ENCODE measurements at regions not wholly inside any gene's neighbourhood (a gene's known extent, or its start where the extent isn't known, plus 50 kb on each side); places are given as distances from the start of the nearest gene placed in this dataset.

- Mint-ChIP-seq H3K4me1 (ENCODE audit: low read depth in 2 of 2) (no peaks in the 10 kb centered on the region), H3K27me3 (peaks cover 35 to 43% of the 10 kb centered on the region in 2 donors), H3K27ac (no peak overlapping the region), H3K4me3 (no peak overlapping the region), H3K9me3 (no peaks in the 10 kb centered on the region), H3K36me3 (no peaks in the 10 kb centered on the region)
- ATAC-seq (no peak), DNase-seq (ENCODE audit: low spot score) (no peak)
Measured at GRCh38 chr3:124395584-124396338, 334.5 kb upstream of the UMPS start.

- no peaks in the 10 kb centered on the region for H3K4me1 Mint-ChIP-seq (ENCODE audit: low read depth in 2 of 2)
- DNase-seq (ENCODE audit: low spot score), result no peak
- H3K4me3 Mint-ChIP-seq, result no peak overlapping the region
- ATAC-seq, result no peak
- H3K36me3 Mint-ChIP-seq, result no peaks in the 10 kb centered on the region
- H3K9me3 Mint-ChIP-seq, result no peaks in the 10 kb centered on the region
- H3K27ac Mint-ChIP-seq, result no peak overlapping the region
- H3K27me3 Mint-ChIP-seq, result peaks cover 30 to 37% of the 10 kb centered on the region in 2 donors
Measured at GRCh38 chr3:124396339-124396950, 333.8 kb upstream of the UMPS start.

- Mint-ChIP-seq H3K27me3 (peaks cover 30 to 34% of the 10 kb centered on the region in 2 donors), H3K9me3 (no peaks in the 10 kb centered on the region), H3K4me1 (ENCODE audit: low read depth in 2 of 2) (no peaks in the 10 kb centered on the region), H3K36me3 (no peaks in the 10 kb centered on the region), H3K27ac (no peak overlapping the region), H3K4me3 (no peak overlapping the region)
- ATAC-seq, result no peak
- DNase-seq (ENCODE audit: low spot score), result no peak
Measured at GRCh38 chr3:124397088-124397487, 333.2 kb upstream of the UMPS start.

- peaks cover 34 to 41% of the 10 kb centered on the region in 2 donors for H3K27me3 Mint-ChIP-seq
- DNase-seq (ENCODE audit: low spot score) (no peak), ATAC-seq (no peak)
- no peak overlapping the region for H3K27ac Mint-ChIP-seq
- no peak overlapping the region for H3K4me3 Mint-ChIP-seq
- no peaks in the 10 kb centered on the region for H3K36me3 Mint-ChIP-seq
- no peaks in the 10 kb centered on the region for H3K4me1 Mint-ChIP-seq (ENCODE audit: low read depth in 2 of 2)
- H3K9me3 Mint-ChIP-seq, result no peaks in the 10 kb centered on the region
Measured at GRCh38 chr3:124398594-124398993, 331.7 kb upstream of the UMPS start.

GRCh38 chr3:124401843-124402242 lies 328.4 kb upstream of the UMPS start:
- H3K27me3 Mint-ChIP-seq, result peaks cover 23 to 40% of the 10 kb centered on the region in 2 donors
- H3K36me3 Mint-ChIP-seq, result no peaks in the 10 kb centered on the region
- ATAC-seq (no peak), DNase-seq (ENCODE audit: low spot score) (no peak)
- H3K4me3 Mint-ChIP-seq, result no peak overlapping the region
- H3K9me3 Mint-ChIP-seq, result no peaks in the 10 kb centered on the region
- no peaks in the 10 kb centered on the region for H3K4me1 Mint-ChIP-seq (ENCODE audit: low read depth in 2 of 2)
- H3K27ac Mint-ChIP-seq, result no peak overlapping the region

GRCh38 chr3:124402791-124403190 lies 327.5 kb upstream of the UMPS start:
- no peak overlapping the region for H3K27ac Mint-ChIP-seq
- H3K36me3 Mint-ChIP-seq, result no peaks in the 10 kb centered on the region
- H3K4me1 Mint-ChIP-seq (ENCODE audit: low read depth in 2 of 2), result no peaks in the 10 kb centered on the region
- H3K4me3 Mint-ChIP-seq, result no peak overlapping the region
- DNase-seq (ENCODE audit: low spot score) (no peak), ATAC-seq (no peak)
- H3K9me3 Mint-ChIP-seq, result no peaks in the 10 kb centered on the region
- peaks cover 16 to 38% of the 10 kb centered on the region in 2 donors for H3K27me3 Mint-ChIP-seq

- no peak overlapping the region for H3K27ac Mint-ChIP-seq
- no peak for DNase-seq (ENCODE audit: low spot score)
- no peaks in the 10 kb centered on the region for H3K9me3 Mint-ChIP-seq
- no peaks in the 10 kb centered on the region for H3K36me3 Mint-ChIP-seq
- peaks cover 21 to 45% of the 10 kb centered on the region in 2 donors for H3K27me3 Mint-ChIP-seq
- no peaks in the 10 kb centered on the region for H3K4me1 Mint-ChIP-seq (ENCODE audit: low read depth in 2 of 2)
- no peak for ATAC-seq
- no peak overlapping the region for H3K4me3 Mint-ChIP-seq
Measured at GRCh38 chr3:124404621-124405020, 325.6 kb upstream of the UMPS start.

- Mint-ChIP-seq H3K4me1 (ENCODE audit: low read depth in 2 of 2) (no peaks in the 10 kb centered on the region), H3K27me3 (peaks cover 21 to 47% of the 10 kb centered on the region in 2 donors), H3K9me3 (no peaks in the 10 kb centered on the region), H3K36me3 (no peaks in the 10 kb centered on the region), H3K27ac (no peak overlapping the region), H3K4me3 (no peak overlapping the region)
- no peak for ATAC-seq
- DNase-seq (ENCODE audit: low spot score), result no peak
Measured at GRCh38 chr3:124407260-124407659, 323.0 kb upstream of the UMPS start.

GRCh38 chr3:124409650-124410275 lies 320.5 kb upstream of the UMPS start:
- DNase-seq (ENCODE audit: low spot score) (no peak), ATAC-seq (no peak)
- H3K36me3 Mint-ChIP-seq, result no peaks in the 10 kb centered on the region
- no peaks in the 10 kb centered on the region for H3K4me1 Mint-ChIP-seq (ENCODE audit: low read depth in 2 of 2)
- H3K27me3 Mint-ChIP-seq, result peaks cover 16 to 42% of the 10 kb centered on the region in 2 donors
- no peaks in the 10 kb centered on the region for H3K9me3 Mint-ChIP-seq
- H3K4me3 Mint-ChIP-seq, result no peak overlapping the region
- H3K27ac Mint-ChIP-seq, result no peak overlapping the region

- no peak overlapping the region for H3K27ac Mint-ChIP-seq
- DNase-seq (ENCODE audit: low spot score) (no peak), ATAC-seq (no peak)
- H3K4me1 Mint-ChIP-seq (ENCODE audit: low read depth in 2 of 2), result no peaks in the 10 kb centered on the region
- H3K36me3 Mint-ChIP-seq, result no peaks in the 10 kb centered on the region
- H3K9me3 Mint-ChIP-seq, result no peaks in the 10 kb centered on the region
- no peak overlapping the region for H3K4me3 Mint-ChIP-seq
- peaks cover 16 to 35% of the 10 kb centered on the region in 2 donors for H3K27me3 Mint-ChIP-seq
Measured at GRCh38 chr3:124410471-124410870, 319.8 kb upstream of the UMPS start.

- Mint-ChIP-seq H3K36me3 (no peaks in the 10 kb centered on the region), H3K9me3 (no peaks in the 10 kb centered on the region), H3K4me3 (no peak overlapping the region), H3K27ac (no peak overlapping the region), H3K27me3 (peaks cover 16 to 34% of the 10 kb centered on the region in 2 donors), H3K4me1 (ENCODE audit: low read depth in 2 of 2) (no peaks in the 10 kb centered on the region)
- DNase-seq (ENCODE audit: low spot score) (no peak), ATAC-seq (no peak)
Measured at GRCh38 chr3:124411728-124412127, 318.5 kb upstream of the UMPS start.

GRCh38 chr3:124412644-124413043 lies 317.6 kb upstream of the UMPS start:
- no peak for DNase-seq (ENCODE audit: low spot score)
- H3K9me3 Mint-ChIP-seq, result no peaks in the 10 kb centered on the region
- H3K27ac Mint-ChIP-seq, result no peak overlapping the region
- no peaks in the 10 kb centered on the region for H3K36me3 Mint-ChIP-seq
- H3K4me1 Mint-ChIP-seq (ENCODE audit: low read depth in 2 of 2), result no peaks in the 10 kb centered on the region
- ATAC-seq, result no peak
- peaks cover 16 to 36% of the 10 kb centered on the region in 2 donors for H3K27me3 Mint-ChIP-seq
- H3K4me3 Mint-ChIP-seq, result no peak overlapping the region

- H3K36me3 Mint-ChIP-seq, result no peaks in the 10 kb centered on the region
- H3K27me3 Mint-ChIP-seq, result peaks cover 19 to 38% of the 10 kb centered on the region in 2 donors
- no peak for DNase-seq (ENCODE audit: low spot score)
- H3K27ac Mint-ChIP-seq, result no peak overlapping the region
- no peak overlapping the region for H3K4me3 Mint-ChIP-seq
- no peaks in the 10 kb centered on the region for H3K9me3 Mint-ChIP-seq
- ATAC-seq, result no peak
- H3K4me1 Mint-ChIP-seq (ENCODE audit: low read depth in 2 of 2), result no peaks in the 10 kb centered on the region
Measured at GRCh38 chr3:124413393-124413792, 316.9 kb upstream of the UMPS start.

- ATAC-seq (no peak), DNase-seq (ENCODE audit: low spot score) (no peak)
- Mint-ChIP-seq H3K9me3 (no peaks in the 10 kb centered on the region), H3K27ac (no peak overlapping the region), H3K4me1 (ENCODE audit: low read depth in 2 of 2) (no peaks in the 10 kb centered on the region), H3K27me3 (peaks cover 13 to 32% of the 10 kb centered on the region in 2 donors), H3K36me3 (no peaks in the 10 kb centered on the region), H3K4me3 (no peak overlapping the region)
Measured at GRCh38 chr3:124413989-124414598, 316.2 kb upstream of the UMPS start.
